ENCODE measurements at regions not wholly inside any gene's neighbourhood (a gene's known extent, or its start where the extent isn't known, plus 50 kb on each side); places are given as distances from the start of the nearest gene placed in this dataset.

GRCh38 chr3:112718516-112718915 is 77.6 kb upstream of the CCDC80 start:
- TF ChIP-seq CTCF (IDR thresholded peaks at IDR 0.05) = no peak
- TF ChIP-seq POLR2A (IDR thresholded peaks at IDR 0.05; ENCODE audit: low read length) = no peak
- no peak for TF ChIP-seq KDM5A (IDR thresholded peaks at IDR 0.05)

Data from A549 (cell line).